OCI-LY7 (cell line): ENCODE measurements at regions not wholly inside any gene's neighbourhood (a gene's known extent, or its start where the extent isn't known, plus 50 kb on each side); places are given as distances from the start of the nearest gene placed in this dataset.

Experiments used
- BruUV-seq: library from RNA; stranded (reverse); fragments of 400-500 nt; replicated peaks from 2 replicates; lab custom pipeline; 2021; lab: Mats Ljungman, UMichigan
- CTCF ChIA-PET: fragments of 300-600 bp; sonication (Branson Sonifier 250); formaldehyde crosslinking; loops from one replicate; lab custom pipeline; 2022; ENCODE audit warnings: antibody characterized with exemption; ENCODE audit not compliant: unreplicated experiment; lab: Charles Lee
- POLR2A ChIA-PET: fragments of 300-600 bp; sonication (Branson Sonifier 250); formaldehyde crosslinking; loops from one replicate; lab custom pipeline; 2022; ENCODE audit warnings: antibody characterized with exemption; lab: Charles Lee
- DNase-seq: peaks from one replicate; pipeline ENCODE4 v3.0.0-alpha.2; 2015; ENCODE audit warnings: low spot score
- H2AFZ ChIP-seq: fragments of 200-600 bp; sonication (generic), shearing (Covaris generic); 2 replicates; pipeline ENCODE4 v1.6.1; 2014; ENCODE audit warnings: mild to moderate bottlenecking, antibody characterized with exemption, low read length, moderate library complexity
- H3K27ac ChIP-seq: fragments of 200-600 bp; sonication (generic); 2 replicates; pipeline ENCODE4 v1.5.1; 2014; ENCODE audit warnings: mixed run types, low read depth, mild to moderate bottlenecking, moderate library complexity, low read length, inconsistent platforms; ENCODE audit not compliant: poor library complexity, severe bottlenecking
- H3K36me3 ChIP-seq: fragments of 200-600 bp; sonication (generic); 2 replicates; pipeline ENCODE4 v1.6.1; 2014; ENCODE audit warnings: mild to moderate bottlenecking, antibody characterized with exemption, low read length, moderate library complexity, mixed read lengths; ENCODE audit not compliant: insufficient read depth
- H3K4me1 ChIP-seq: fragments of 200-600 bp; sonication (generic); 2 replicates; pipeline ENCODE4 v1.5.1; 2014; ENCODE audit warnings: mild to moderate bottlenecking, low read length; ENCODE audit not compliant: insufficient read depth, poor library complexity, severe bottlenecking
- H3K4me2 ChIP-seq: fragments of 200-600 bp; sonication (generic); 2 replicates; pipeline ENCODE4 v1.6.1; 2014; ENCODE audit warnings: mild to moderate bottlenecking, low read length
- H3K4me3 ChIP-seq: fragments of 200-600 bp; sonication (generic); 2 replicates; pipeline ENCODE4 v1.5.1; 2014; ENCODE audit warnings: mild to moderate bottlenecking, low read depth, low read length; ENCODE audit not compliant: poor library complexity, severe bottlenecking
- H3K79me2 ChIP-seq: fragments of 200-600 bp; sonication (generic); 2 replicates; pipeline ENCODE4 v1.6.1; 2016; ENCODE audit warnings: low read depth, mild to moderate bottlenecking, low read length, moderate library complexity, mixed read lengths; ENCODE audit not compliant: insufficient read depth
- H3K9me2 ChIP-seq: fragments of 200-600 bp; sonication (generic); 2 replicates; pipeline ENCODE4 v1.6.1; 2016; ENCODE audit warnings: mild to moderate bottlenecking, low read length, mixed read lengths; ENCODE audit not compliant: insufficient read depth
- H3K9me3 ChIP-seq: fragments of 200-600 bp; sonication (generic); 2 replicates; pipeline ENCODE4 v1.6.1; 2014; ENCODE audit warnings: mild to moderate bottlenecking, mixed run types, low read length, mixed read lengths
- H4K20me1 ChIP-seq: fragments of 200-600 bp; sonication (generic); 2 replicates; pipeline ENCODE4 v1.6.1; 2014; ENCODE audit warnings: mild to moderate bottlenecking, antibody characterized with exemption, low read length, moderate library complexity, mixed read lengths; ENCODE audit not compliant: insufficient read depth
- CTCF ChIP-seq: fragments of 200-600 bp; sonication (generic); conservative IDR thresholded peaks from 2 replicates; pipeline ENCODE4 v1.5.1; 2014; ENCODE audit warnings: mild to moderate bottlenecking, antibody characterized with exemption, low read length, moderate library complexity, mixed read lengths
- EZH2phosphoT487 ChIP-seq: fragments of 200-600 bp; sonication (generic); IDR thresholded peaks from 2 replicates; pipeline ENCODE4 v1.6.1; 2018; ENCODE audit warnings: low read depth, borderline replicate concordance, mild to moderate bottlenecking, mixed run types, antibody characterized with exemption, low read length, moderate library complexity, mixed read lengths
- intact Hi-C: fragments of 100-400 bp; cut with micrococcal nuclease; formaldehyde crosslinking; loops from one replicate; pipeline ENCODE4 v1.10.0; 2022; ENCODE audit not compliant: unreplicated experiment

DNA sequence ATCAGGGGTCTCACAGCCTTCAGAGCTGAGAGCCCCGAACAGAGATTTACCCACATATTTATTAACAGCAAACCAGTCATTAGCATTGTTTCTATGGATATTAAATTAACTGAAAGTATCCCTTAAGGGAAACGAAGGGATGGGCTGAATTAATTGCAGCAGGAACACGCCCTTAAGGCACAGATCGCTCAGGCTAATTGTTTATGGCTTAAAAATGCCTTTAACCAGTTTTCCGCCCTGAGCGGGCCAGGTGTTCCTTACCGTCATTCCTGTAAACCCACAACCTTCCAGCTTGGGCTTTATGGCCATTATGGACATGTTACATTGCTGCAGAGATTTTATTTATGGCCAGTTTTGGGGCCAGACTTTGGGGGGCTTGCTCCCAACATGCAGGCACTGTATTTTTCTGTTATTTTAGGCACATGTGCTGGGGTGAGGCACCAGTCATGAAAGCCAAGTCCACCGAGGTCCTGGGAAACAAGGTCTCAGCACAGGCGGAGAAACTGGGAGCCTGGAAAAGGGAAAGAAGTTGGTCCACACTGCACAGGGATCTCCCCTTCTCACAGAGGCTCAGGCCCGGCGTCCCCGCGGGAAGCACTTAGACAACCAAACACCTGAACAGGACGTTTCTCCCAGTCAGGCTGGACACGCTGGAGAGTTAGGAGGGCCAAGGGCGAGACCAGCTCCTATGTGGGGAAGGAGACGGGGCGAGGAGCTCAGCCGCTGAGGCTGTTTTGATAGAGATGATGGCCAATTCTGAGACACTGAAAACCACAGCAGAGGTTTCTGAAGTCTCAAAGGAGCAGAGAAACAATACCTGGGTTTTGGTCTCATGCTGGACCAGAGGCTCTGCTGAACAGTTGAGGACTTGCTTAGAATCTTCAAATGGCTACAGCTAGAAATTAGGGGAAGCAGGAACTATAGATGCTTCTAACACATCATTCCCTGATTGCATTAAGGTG lies 86.7 kb downstream of the TMEM18 start:
- H3K9me2 ChIP-seq, result no peaks in the 10 kb centered on the region
- peaks cover 2% of the 10 kb centered on the region for H3K4me1 ChIP-seq
- ChIA-PET POLR2A (no interaction called here), CTCF (no interaction called here)
- intact Hi-C loops, result no loop called here
- H3K27ac ChIP-seq, result no peak overlapping the region
- H3K36me3 ChIP-seq, result no peaks in the 10 kb centered on the region
- no peak overlapping the region for H2AFZ ChIP-seq
- TF ChIP-seq CTCF (no peak), EZH2phosphoT487 (no peak)
- H3K4me2 ChIP-seq, result no peak overlapping the region
- no peak for DNase-seq
- no peaks in the 10 kb centered on the region for H3K9me3 ChIP-seq
- H3K79me2 ChIP-seq, result no peaks in the 10 kb centered on the region
- no TSS peak for BruUV-seq
- no peak overlapping the region for H3K4me3 ChIP-seq
- H4K20me1 ChIP-seq, result no peaks in the 10 kb centered on the region

GRCh38 chr2:589281-590130 lies 87.7 kb downstream of the TMEM18 start:
- H3K27ac ChIP-seq, result no peak overlapping the region
- H3K4me1 ChIP-seq, result peaks cover 9% of the 10 kb centered on the region
- no TSS peak for BruUV-seq
- no peaks in the 10 kb centered on the region for H3K36me3 ChIP-seq
- no peaks in the 10 kb centered on the region for H3K79me2 ChIP-seq
- no peaks in the 10 kb centered on the region for H3K9me3 ChIP-seq
- intact Hi-C loops, result no loop called here
- H4K20me1 ChIP-seq, result no peaks in the 10 kb centered on the region
- no peak for TF ChIP-seq EZH2phosphoT487
- no peak for TF ChIP-seq CTCF
- CTCF ChIA-PET, result no interaction called here
- POLR2A ChIA-PET, result no interaction called here
- no peak overlapping the region for H3K4me3 ChIP-seq
- no peaks in the 10 kb centered on the region for H3K9me2 ChIP-seq
- no peak overlapping the region for H2AFZ ChIP-seq
- H3K4me2 ChIP-seq, result no peak overlapping the region
- no peak for DNase-seq
